Keratinocyte (primary cell): ENCODE measurements at regions not wholly inside any gene's neighbourhood (a gene's known extent, or its start where the extent isn't known, plus 50 kb on each side); places are given as distances from the start of the nearest gene placed in this dataset.

Source experiments
- DNase-seq: peaks from one replicate; pipeline ENCODE4 v3.0.0-alpha.2; 2011; ENCODE audit warnings: low read depth, missing footprints, low spot score
- FAIRE-seq: peaks from 2 replicates; lab custom pipeline; 2011; peaks lifted over from hg19 to GRCh38; lab: Jason Lieb, UNC
- H2AFZ ChIP-seq: 2 replicates; pipeline ENCODE4 v1.6.0; 2012; ENCODE audit warnings: low read length, control low read depth, inconsistent platforms; ENCODE audit not compliant: control insufficient read depth
- H3K27ac ChIP-seq: 2 replicates; pipeline ENCODE4 v1.5.1; 2011; ENCODE audit warnings: low read length; ENCODE audit not compliant: control insufficient read depth, insufficient read depth
- H3K27me3 ChIP-seq: 3 replicates; pipeline ENCODE4 v1.6.0; 2011; ENCODE audit warnings: low read length; ENCODE audit not compliant: control insufficient read depth, insufficient read depth; ENCODE audit errors: extremely low read depth
- H3K36me3 ChIP-seq, 2 experiments: 2 replicates in 1 of 2; 3 replicates in 1 of 2; pipeline ENCODE4 v1.5.1; 2011; ENCODE audit warnings: low read length in 2 of 2, mild to moderate bottlenecking in 1 of 2; ENCODE audit not compliant: control insufficient read depth in 2 of 2, insufficient read depth in 2 of 2; ENCODE audit errors: extremely low read depth in 1 of 2
- H3K4me1 ChIP-seq: 3 replicates; pipeline ENCODE4 v1.5.1; 2011; ENCODE audit warnings: low read length; ENCODE audit not compliant: control insufficient read depth, insufficient read depth; ENCODE audit errors: extremely low read depth
- H3K4me2 ChIP-seq: 3 replicates; pipeline ENCODE4 v1.6.0; 2011; ENCODE audit warnings: low read depth, low read length; ENCODE audit not compliant: control insufficient read depth, insufficient read depth; ENCODE audit errors: extremely low read depth
- H3K4me3 ChIP-seq, 3 experiments: fragments of 200-600 bp in 1 of 3; sonication (generic) in 1 of 3; 2 replicates in 2 of 3; 3 replicates in 1 of 3; pipeline ENCODE4 v1.5.1; 2011 to 2016; ENCODE audit warnings: low read length in 3 of 3, mild to moderate bottlenecking in 3 of 3, control low read depth in 2 of 3, inconsistent platforms in 1 of 3, low read depth in 1 of 3, mixed read lengths in 1 of 3, mixed run types in 1 of 3, moderate library complexity in 1 of 3; ENCODE audit not compliant: control insufficient read depth in 2 of 3, insufficient read depth in 2 of 3; ENCODE audit errors: extremely low read depth in 1 of 3
- H3K79me2 ChIP-seq: 2 replicates; pipeline ENCODE4 v1.6.0; 2012; ENCODE audit warnings: low read length; ENCODE audit not compliant: control insufficient read depth, insufficient read depth
- H3K9ac ChIP-seq: 3 replicates; pipeline ENCODE4 v1.6.0; 2011; ENCODE audit warnings: low read length; ENCODE audit not compliant: control insufficient read depth, insufficient read depth; ENCODE audit errors: extremely low read depth
- H3K9me1 ChIP-seq: 3 replicates; pipeline ENCODE4 v1.6.0; 2011; ENCODE audit warnings: low read length; ENCODE audit not compliant: control insufficient read depth, insufficient read depth; ENCODE audit errors: extremely low read depth
- H3K9me3 ChIP-seq: 2 replicates; pipeline ENCODE4 v1.5.1; 2012; ENCODE audit warnings: low read depth, low read length; ENCODE audit not compliant: control insufficient read depth
- H4K20me1 ChIP-seq: 3 replicates; pipeline ENCODE4 v1.6.0; 2011; ENCODE audit warnings: low read length; ENCODE audit not compliant: control insufficient read depth, insufficient read depth; ENCODE audit errors: extremely low read depth
- CTCF ChIP-seq, 3 experiments: IDR thresholded peaks in 1 of 3; conservative IDR thresholded peaks in 1 of 3; optimal IDR thresholded peaks in 1 of 3; 2 replicates in 2 of 3; 3 replicates in 1 of 3; pipeline versions ENCODE3 to v1.5.1; 2011; ENCODE audit warnings: low read length in 3 of 3, mild to moderate bottlenecking in 3 of 3, moderate library complexity in 2 of 3, control low read depth in 1 of 3, inconsistent platforms in 1 of 3; ENCODE audit not compliant: insufficient read depth in 2 of 3; ENCODE audit errors: extremely low read depth in 1 of 3
- EZH2 ChIP-seq: IDR thresholded peaks from one replicate; pipeline ENCODE4 v1.6.1; 2012; ENCODE audit warnings: inconsistent platforms, mild to moderate bottlenecking, low read length, moderate library complexity
- dilution Hi-C: fragments of 300-500 bp; cut with MboI; formaldehyde crosslinking; loops from one replicate; pipeline ENCODE4 v1.7.0; 2020; ENCODE audit warnings: low sequenced_read_pairs; ENCODE audit not compliant: extremely low pct_ligation_motif_present

- Histone ChIP-seq H3K4me1 (peaks cover 6% of the 10 kb centered on the region), H3K79me2 (no peaks in the 10 kb centered on the region), H3K27ac (no peak overlapping the region), H3K9me1 (no peaks in the 10 kb centered on the region), H3K9me3 (no peaks in the 10 kb centered on the region), H3K4me3 (no peak overlapping the region), H3K36me3 (no peaks in the 10 kb centered on the region), H3K9ac (no peak overlapping the region), H3K4me2 (no peak overlapping the region), H4K20me1 (no peaks in the 10 kb centered on the region), H3K27me3 (no peaks in the 10 kb centered on the region), H2AFZ (no peak overlapping the region)
- TF ChIP-seq CTCF (optimal IDR thresholded peaks at IDR 0.05 in 1 of 3, IDR thresholded peaks at IDR 0.05 in 1 of 3, conservative IDR thresholded peaks at IDR 0.05 in 1 of 3; ENCODE audit: extremely low read depth in 1 of 3, insufficient read depth in 2 of 3, low read length in 3 of 3) (no peak), EZH2 (no peak)
- DNase-seq (no peak), FAIRE-seq (no peak)
- dilution Hi-C loops, result no loop called here
Observed at GRCh38 chr20:53891306-53891894, 179.0 kb downstream of the BCAS1 start.

GRCh38 chr20:53890443-53891305, 179.7 kb downstream of the BCAS1 start:
- dilution Hi-C loops, result no loop called here
- no peaks in the 10 kb centered on the region for H3K79me2 ChIP-seq
- DNase-seq (no peak), FAIRE-seq (no peak)
- H3K9me1 ChIP-seq, result no peaks in the 10 kb centered on the region
- no peak overlapping the region for H3K4me3 ChIP-seq
- no peaks in the 10 kb centered on the region for H3K9me3 ChIP-seq
- H3K4me1 ChIP-seq, result peaks cover 6% of the 10 kb centered on the region
- H3K27ac ChIP-seq, result no peak overlapping the region
- no peak overlapping the region for H3K4me2 ChIP-seq
- no peaks in the 10 kb centered on the region for H3K36me3 ChIP-seq
- H3K9ac ChIP-seq, result no peak overlapping the region
- no peaks in the 10 kb centered on the region for H3K27me3 ChIP-seq
- H2AFZ ChIP-seq, result no peak overlapping the region
- no peaks in the 10 kb centered on the region for H4K20me1 ChIP-seq
- TF ChIP-seq CTCF (optimal IDR thresholded peaks at IDR 0.05 in 1 of 3, IDR thresholded peaks at IDR 0.05 in 1 of 3, conservative IDR thresholded peaks at IDR 0.05 in 1 of 3; ENCODE audit: extremely low read depth in 1 of 3, insufficient read depth in 2 of 3, low read length in 3 of 3) (no peak), EZH2 (no peak)
